ENCODE measurements at regions not wholly inside any gene's neighbourhood (a gene's known extent, or its start where the extent isn't known, plus 50 kb on each side); places are given as distances from the start of the nearest gene placed in this dataset.

DNA sequence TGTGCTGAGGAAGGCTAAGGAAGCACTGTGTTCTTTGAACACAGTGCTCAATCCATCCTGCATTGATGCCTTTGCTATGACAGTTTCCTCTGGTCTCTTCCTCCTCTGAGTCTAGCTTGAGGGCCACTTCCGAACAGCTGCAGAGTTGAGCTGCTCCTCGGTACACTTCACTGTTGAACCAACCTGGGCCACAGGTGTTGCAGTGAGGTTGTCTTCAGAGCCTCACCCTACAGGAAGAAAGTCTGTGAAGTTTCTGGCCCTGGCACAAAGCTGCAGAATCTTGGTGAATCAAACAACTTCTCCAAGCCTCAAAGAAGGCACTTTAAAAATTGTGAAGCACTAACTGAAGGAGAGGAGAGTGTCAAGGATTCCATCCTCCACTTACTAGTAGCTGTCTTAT is 394.0 kb downstream of the KCNRG start:
- TF ChIP-seq, protein P1, sequence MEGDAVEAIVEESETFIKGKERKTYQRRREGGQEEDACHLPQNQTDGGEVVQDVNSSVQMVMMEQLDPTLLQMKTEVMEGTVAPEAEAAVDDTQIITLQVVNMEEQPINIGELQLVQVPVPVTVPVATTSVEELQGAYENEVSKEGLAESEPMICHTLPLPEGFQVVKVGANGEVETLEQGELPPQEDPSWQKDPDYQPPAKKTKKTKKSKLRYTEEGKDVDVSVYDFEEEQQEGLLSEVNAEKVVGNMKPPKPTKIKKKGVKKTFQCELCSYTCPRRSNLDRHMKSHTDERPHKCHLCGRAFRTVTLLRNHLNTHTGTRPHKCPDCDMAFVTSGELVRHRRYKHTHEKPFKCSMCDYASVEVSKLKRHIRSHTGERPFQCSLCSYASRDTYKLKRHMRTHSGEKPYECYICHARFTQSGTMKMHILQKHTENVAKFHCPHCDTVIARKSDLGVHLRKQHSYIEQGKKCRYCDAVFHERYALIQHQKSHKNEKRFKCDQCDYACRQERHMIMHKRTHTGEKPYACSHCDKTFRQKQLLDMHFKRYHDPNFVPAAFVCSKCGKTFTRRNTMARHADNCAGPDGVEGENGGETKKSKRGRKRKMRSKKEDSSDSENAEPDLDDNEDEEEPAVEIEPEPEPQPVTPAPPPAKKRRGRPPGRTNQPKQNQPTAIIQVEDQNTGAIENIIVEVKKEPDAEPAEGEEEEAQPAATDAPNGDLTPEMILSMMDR (IDR thresholded peaks at IDR 0.05), result no peak
- TF ChIP-seq POLR2A (IDR thresholded peaks at IDR 0.05), result no peak

Measured in heart left ventricle (tissue), 13 donors.